GM12878 (cell line): ENCODE measurements at regions not wholly inside any gene's neighbourhood (a gene's known extent, or its start where the extent isn't known, plus 50 kb on each side); places are given as distances from the start of the nearest gene placed in this dataset.

Experiments used
- ATAC-seq: fragments of 200-7000 bp; cut with Tn5 transposase; 3 replicates; pipeline ENCODE4 v1.9.1; 2020; ENCODE audit warnings: mild to moderate bottlenecking, moderate library complexity
- BruUV-seq: library from RNA; stranded (reverse); fragments of 400-500 nt; replicated peaks from 2 replicates; lab custom pipeline; 2021; lab: Mats Ljungman, UMichigan
- CTCF ChIA-PET: fragments of 300-600 bp; sonication (Branson Sonifier 250); formaldehyde crosslinking; extraction: SDS; loops from one replicate; lab custom pipeline; 2021; ENCODE audit warnings: inconsistent platforms; lab: Yijun Ruan, JAX
- POLR2A ChIA-PET: fragments of 350-600 bp; formaldehyde crosslinking; extraction: SDS; loops from one replicate; lab custom pipeline; 2021; ENCODE audit warnings: inconsistent platforms; lab: Charles Lee
- RAD21 ChIA-PET: fragments of 300-600 bp; sonication (Branson Sonifier 250); formaldehyde crosslinking; loops from one replicate; lab custom pipeline; 2023; ENCODE audit warnings: antibody characterized with exemption; ENCODE audit not compliant: unreplicated experiment; lab: Charles Lee
- SMC1A ChIA-PET: fragments of 300-600 bp; sonication (Branson Sonifier 250); formaldehyde crosslinking; loops from one replicate; lab custom pipeline; 2023; ENCODE audit not compliant: unreplicated experiment, uncharacterized antibody; lab: Charles Lee
- DNase-seq: peaks from one replicate; pipeline ENCODE4 v3.0.0-alpha.2; 2011; ENCODE audit warnings: low read depth, low spot score
- FAIRE-seq: peaks from 3 replicates; lab custom pipeline; 2011; peaks lifted over from hg19 to GRCh38; lab: Jason Lieb, UNC
- H2AFZ ChIP-seq: 2 replicates; pipeline ENCODE4 v1.6.0; 2011; ENCODE audit warnings: low read depth, low read length, control low read depth; ENCODE audit not compliant: control insufficient read depth
- H3K27ac ChIP-seq: 2 replicates; pipeline ENCODE4 v1.5.1; 2011; ENCODE audit warnings: control low read depth; ENCODE audit not compliant: control insufficient read depth, insufficient read depth
- H3K27me3 ChIP-seq, 2 experiments: replicated peaks in 1 of 2; 2 replicates each; pipeline versions ENCODE4 v1.6.0 to v1.6.1; 2011; ENCODE audit warnings: low read length in 1 of 2; ENCODE audit not compliant: control insufficient read depth in 2 of 2, insufficient read depth in 2 of 2
- H3K36me3 ChIP-seq, 2 experiments: 2 replicates each; pipeline ENCODE4 v1.5.1; 2011; ENCODE audit warnings: low read length in 1 of 2; ENCODE audit not compliant: control insufficient read depth in 2 of 2, insufficient read depth in 2 of 2
- H3K4me1 ChIP-seq: 2 replicates; pipeline ENCODE4 v1.6.1; 2011; ENCODE audit warnings: mild to moderate bottlenecking, low read length, moderate library complexity, mixed read lengths; ENCODE audit not compliant: control insufficient read depth, insufficient read depth
- H3K4me2 ChIP-seq: 2 replicates; pipeline ENCODE4 v1.6.0; 2011; ENCODE audit warnings: control low read depth; ENCODE audit not compliant: control insufficient read depth, insufficient read depth
- H3K4me3 ChIP-seq: fragments of 200-600 bp; sonication (generic); 2 replicates; pipeline ENCODE4 v1.5.1; 2016
- H3K79me2 ChIP-seq: 2 replicates; pipeline ENCODE4 v1.6.0; 2011; ENCODE audit warnings: low read length; ENCODE audit not compliant: control insufficient read depth, insufficient read depth
- H3K9ac ChIP-seq: 2 replicates; pipeline ENCODE4 v1.8.0; 2011; ENCODE audit warnings: low read length, control low read depth, mixed read lengths; ENCODE audit not compliant: control insufficient read depth, insufficient read depth
- H3K9me3 ChIP-seq: replicated peaks from 3 replicates; pipeline ENCODE4 v1.5.1; 2011; ENCODE audit warnings: mild to moderate bottlenecking, low read length; ENCODE audit not compliant: control insufficient read depth, insufficient read depth
- H4K20me1 ChIP-seq: 2 replicates; pipeline ENCODE4 v1.6.0; 2011; ENCODE audit not compliant: control insufficient read depth, insufficient read depth
- ATF7 ChIP-seq: fragments of 450-650 bp; IDR thresholded peaks from 2 replicates; pipeline ENCODE4 v1.6.1; 2016; ENCODE audit warnings: low read depth, mild to moderate bottlenecking
- BCLAF1 ChIP-seq: fragments of 450-650 bp; IDR thresholded peaks from 2 replicates; pipeline ENCODE4 v1.6.1; 2017; ENCODE audit warnings: antibody characterized with exemption, mild to moderate bottlenecking, moderate library complexity
- CREM ChIP-seq: IDR thresholded peaks from 2 replicates; pipeline ENCODE4 v1.6.1; 2014; ENCODE audit warnings: antibody characterized with exemption, low read depth
- ESRRA ChIP-seq: IDR thresholded peaks from 2 replicates; pipeline ENCODE4 v1.6.1; 2012; ENCODE audit warnings: mild to moderate bottlenecking, low read length, improper control_type of control experiment
- GATAD2B ChIP-seq: fragments of 450-650 bp; conservative IDR thresholded peaks from 2 replicates; pipeline ENCODE4 v1.6.1; 2017; ENCODE audit warnings: low read depth, mild to moderate bottlenecking, moderate library complexity
- HDAC2 ChIP-seq: fragments of 200-600 bp; sonication (generic); IDR thresholded peaks from 2 replicates; pipeline ENCODE4 v1.6.1; 2017
- IKZF2 ChIP-seq, 2 experiments: fragments of 450-650 bp; IDR thresholded peaks; 2 replicates each; pipeline ENCODE4 v1.6.1; 2017; ENCODE audit warnings: mild to moderate bottlenecking in 2 of 2, moderate library complexity in 2 of 2
- MYB ChIP-seq: fragments of 150-350 bp; IDR thresholded peaks from 2 replicates; pipeline ENCODE4 v1.6.1; 2014; ENCODE audit warnings: mild to moderate bottlenecking, low read depth, low read length, borderline replicate concordance
- NFYB ChIP-seq: IDR thresholded peaks from 2 replicates; pipeline ENCODE4 v1.6.1; 2011; ENCODE audit warnings: low read depth, mild to moderate bottlenecking, low read length, improper control_type of control experiment, moderate library complexity; ENCODE audit not compliant: insufficient read depth
- PML ChIP-seq: IDR thresholded peaks from 2 replicates; pipeline ENCODE4 v1.6.1; 2012; ENCODE audit warnings: low read length, inconsistent platforms
- PRDM15 ChIP-seq: fragments of 450-650 bp; formaldehyde crosslinking; IDR thresholded peaks from 2 replicates; pipeline ENCODE4 v1.4.0; 2020; ENCODE audit warnings: mild to moderate bottlenecking, moderate library complexity
- SP1 ChIP-seq: IDR thresholded peaks from one replicate; pipeline ENCODE4 v1.6.1; 2011; ENCODE audit warnings: low read depth, low read length
- STAT1 ChIP-seq: fragments of 450-650 bp; conservative IDR thresholded peaks from 2 replicates; pipeline ENCODE4 v1.6.1; 2014; ENCODE audit warnings: antibody characterized with exemption, mild to moderate bottlenecking
- STAT3 ChIP-seq: IDR thresholded peaks from 2 replicates; pipeline ENCODE4 v1.6.1; 2011; ENCODE audit warnings: low read depth, low read length, improper control_type of control experiment
- YBX1 ChIP-seq: fragments of 450-650 bp; IDR thresholded peaks from 2 replicates; pipeline ENCODE4 v1.6.1; 2016; ENCODE audit warnings: antibody characterized with exemption
- ZZZ3 ChIP-seq: IDR thresholded peaks from 2 replicates; pipeline ENCODE4 v1.6.1; 2011; ENCODE audit warnings: low read depth; ENCODE audit not compliant: control insufficient read depth, insufficient read length
- WGBS: methylation state at CpG from one replicate; pipeline ENCODE4 v1.1.6; 2016; ENCODE audit warnings: low lambda C conversion rate; ENCODE audit not compliant: insufficient replicate concordance, insufficient coverage; ENCODE audit errors: missing lambda C conversion rate; 5-methylcytosine and 5-hydroxymethylcytosine counted together
- in situ Hi-C: fragments of 300-500 bp; cut with MboI; formaldehyde crosslinking; loops from 9 replicates; pipeline ENCODE4 v1.14.3; 2018; ENCODE audit warnings: mixed read lengths
- intact Hi-C: fragments of 100-400 bp; cut with micrococcal nuclease; formaldehyde crosslinking; loops from one replicate; pipeline ENCODE4 v1.14.2; 2022; ENCODE audit not compliant: unreplicated experiment

GRCh38 chr7:81611805-81612204, 158.0 kb downstream of the HGF start:
- Histone ChIP-seq H2AFZ (no peak overlapping the region), H3K4me3 (no peak overlapping the region), H3K79me2 (no peaks in the 10 kb centered on the region), H3K27me3 (no peaks in the 10 kb centered on the region), H3K9me3 (no peaks in the 10 kb centered on the region), H3K27ac (no peak overlapping the region), H3K4me2 (no peak overlapping the region), H4K20me1 (no peaks in the 10 kb centered on the region), H3K36me3 (no peaks in the 10 kb centered on the region), H3K9ac (no peak overlapping the region), H3K4me1 (no peaks in the 10 kb centered on the region)
- no peak for TF ChIP-seq ATF7
- no peak for TF ChIP-seq PRDM15 (CRISPR knock-in tag)
- no peak for TF ChIP-seq GATAD2B
- no peak for TF ChIP-seq HDAC2
- no peak for TF ChIP-seq CREM
- no peak for TF ChIP-seq YBX1
- no peak for TF ChIP-seq PML
- TF ChIP-seq STAT3: no peak
- TF ChIP-seq STAT1: no peak
- no peak for TF ChIP-seq ESRRA
- no peak for TF ChIP-seq BCLAF1
- TF ChIP-seq SP1: no peak
- no peak for TF ChIP-seq IKZF2 (IDR thresholded peaks at IDR 0.05)
- no peak for TF ChIP-seq MYB
- no peak for TF ChIP-seq ZZZ3
- TF ChIP-seq NFYB: no peak
- ChIA-PET SMC1A (no interaction called here), CTCF (no interaction called here), RAD21 (no interaction called here), POLR2A (no interaction called here)
- in situ Hi-C loops: no loop called here
- FAIRE-seq (no peak), DNase-seq (no peak), ATAC-seq (no peak)
- 0% methylated on average over 1 of the region's 1 CpG for WGBS
- intact Hi-C loops: no loop called here
- BruUV-seq: no TSS peak
